ENCODE measurements at regions not wholly inside any gene's neighbourhood (a gene's known extent, or its start where the extent isn't known, plus 50 kb on each side); places are given as distances from the start of the nearest gene placed in this dataset.

GRCh38 chr9:2919347-2919746, 75.5 kb upstream of the PUM3 start:
- H3K27me3 ChIP-seq (replicated peaks): no peaks in the 10 kb centered on the region
- no peaks in the 10 kb centered on the region for H3K36me3 ChIP-seq (replicated peaks)
- in situ Hi-C loops (cut with HindIII; ENCODE audit: low pct_ligation_motif_present, low sequenced_read_pairs): no loop called here
- H3K4me3 ChIP-seq (ENCODE audit: low read depth, low read length): no peak overlapping the region
- peak; percentile 15 for DNase-seq
- TF ChIP-seq, protein P1, sequence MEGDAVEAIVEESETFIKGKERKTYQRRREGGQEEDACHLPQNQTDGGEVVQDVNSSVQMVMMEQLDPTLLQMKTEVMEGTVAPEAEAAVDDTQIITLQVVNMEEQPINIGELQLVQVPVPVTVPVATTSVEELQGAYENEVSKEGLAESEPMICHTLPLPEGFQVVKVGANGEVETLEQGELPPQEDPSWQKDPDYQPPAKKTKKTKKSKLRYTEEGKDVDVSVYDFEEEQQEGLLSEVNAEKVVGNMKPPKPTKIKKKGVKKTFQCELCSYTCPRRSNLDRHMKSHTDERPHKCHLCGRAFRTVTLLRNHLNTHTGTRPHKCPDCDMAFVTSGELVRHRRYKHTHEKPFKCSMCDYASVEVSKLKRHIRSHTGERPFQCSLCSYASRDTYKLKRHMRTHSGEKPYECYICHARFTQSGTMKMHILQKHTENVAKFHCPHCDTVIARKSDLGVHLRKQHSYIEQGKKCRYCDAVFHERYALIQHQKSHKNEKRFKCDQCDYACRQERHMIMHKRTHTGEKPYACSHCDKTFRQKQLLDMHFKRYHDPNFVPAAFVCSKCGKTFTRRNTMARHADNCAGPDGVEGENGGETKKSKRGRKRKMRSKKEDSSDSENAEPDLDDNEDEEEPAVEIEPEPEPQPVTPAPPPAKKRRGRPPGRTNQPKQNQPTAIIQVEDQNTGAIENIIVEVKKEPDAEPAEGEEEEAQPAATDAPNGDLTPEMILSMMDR (IDR thresholded peaks at IDR 0.05; ENCODE audit: low read depth, low read length, missing control alignments): no peak
- H3K27ac ChIP-seq: no peak overlapping the region

GRCh38 chr9:2916382-2916985, 72.6 kb upstream of the PUM3 start:
- Histone ChIP-seq H3K27ac (no peak overlapping the region), H3K4me3 (ENCODE audit: low read depth, low read length) (no peak overlapping the region), H3K27me3 (replicated peaks) (no peaks in the 10 kb centered on the region), H3K36me3 (replicated peaks) (no peaks in the 10 kb centered on the region)
- TF ChIP-seq, protein P1 (IDR thresholded peaks at IDR 0.05; ENCODE audit: low read depth, low read length, missing control alignments): no peak
- DNase-seq: no peak
- in situ Hi-C loops (cut with HindIII; ENCODE audit: low pct_ligation_motif_present, low sequenced_read_pairs): no loop called here

GRCh38 chr9:2913026-2913425, 69.1 kb upstream of the PUM3 start:
- TF ChIP-seq, protein P1 (IDR thresholded peaks at IDR 0.05; ENCODE audit: low read depth, low read length, missing control alignments): no peak
- in situ Hi-C loops (cut with HindIII; ENCODE audit: low pct_ligation_motif_present, low sequenced_read_pairs): no loop called here

GRCh38 chr9:2907411-2907810, 63.5 kb upstream of the PUM3 start:
- TF ChIP-seq, protein P1 (IDR thresholded peaks at IDR 0.05; ENCODE audit: low read depth, low read length, missing control alignments): no peak
- DNase-seq: no peak
- Histone ChIP-seq H3K36me3 (replicated peaks) (no peaks in the 10 kb centered on the region), H3K27ac (no peak overlapping the region), H3K4me3 (ENCODE audit: low read depth, low read length) (no peak overlapping the region), H3K27me3 (replicated peaks) (no peaks in the 10 kb centered on the region)
- in situ Hi-C loops (cut with HindIII; ENCODE audit: low pct_ligation_motif_present, low sequenced_read_pairs): no loop called here

More at GRCh38 chr9:2913026-2913425, 69.1 kb upstream of the PUM3 start:
- no peak overlapping the region for H3K27ac ChIP-seq
- no peaks in the 10 kb centered on the region for H3K27me3 ChIP-seq (replicated peaks)
- DNase-seq: no peak
- H3K36me3 ChIP-seq (replicated peaks): no peaks in the 10 kb centered on the region
- H3K4me3 ChIP-seq (ENCODE audit: low read depth, low read length): no peak overlapping the region

GRCh38 chr9:2904242-2904930, 60.5 kb upstream of the PUM3 start:
- Histone ChIP-seq H3K27ac (no peak overlapping the region), H3K27me3 (replicated peaks) (no peaks in the 10 kb centered on the region), H3K4me3 (ENCODE audit: low read depth, low read length) (no peak overlapping the region), H3K36me3 (replicated peaks) (no peaks in the 10 kb centered on the region)
- in situ Hi-C loops (cut with HindIII; ENCODE audit: low pct_ligation_motif_present, low sequenced_read_pairs): no loop called here
- no peak for DNase-seq
- TF ChIP-seq, protein P1 (IDR thresholded peaks at IDR 0.05; ENCODE audit: low read depth, low read length, missing control alignments): no peak

All from brain microvascular endothelial cell (primary cell).